A673 (cell line): ENCODE measurements at regions not wholly inside any gene's neighbourhood (a gene's known extent, or its start where the extent isn't known, plus 50 kb on each side); places are given as distances from the start of the nearest gene placed in this dataset.

Experiments used
- BruUV-seq: library from RNA; stranded (reverse); fragments of 400-500 nt; replicated peaks from 2 replicates; lab custom pipeline; 2021; lab: Mats Ljungman, UMichigan
- CTCF ChIA-PET: fragments of 300-600 bp; sonication (Branson Sonifier 250); formaldehyde crosslinking; loops from one replicate; lab custom pipeline; 2022; ENCODE audit warnings: antibody characterized with exemption; lab: Charles Lee
- POLR2A ChIA-PET: fragments of 300-600 bp; sonication (Branson Sonifier 250); formaldehyde crosslinking; loops from one replicate; lab custom pipeline; 2022; ENCODE audit warnings: antibody characterized with exemption; ENCODE audit not compliant: low non-redundant PET; lab: Charles Lee
- DNase-seq: peaks from one replicate; pipeline ENCODE4 v3.0.0-alpha.2; 2015; ENCODE audit warnings: low spot score
- H3K27ac ChIP-seq: fragments of 200-600 bp; sonication (generic); 2 replicates; pipeline ENCODE4 v1.5.1; 2016; ENCODE audit warnings: mixed run types, low read depth, mild to moderate bottlenecking, mixed read lengths, antibody characterized with exemption, low read length; ENCODE audit not compliant: poor library complexity, severe bottlenecking
- H3K27me3 ChIP-seq: fragments of 200-600 bp; sonication (generic); replicated peaks from 2 replicates; pipeline ENCODE4 v1.6.1; 2017; ENCODE audit warnings: mixed run types, low read depth, mild to moderate bottlenecking, mixed read lengths, antibody characterized with exemption, low read length; ENCODE audit not compliant: insufficient read depth, poor library complexity
- H3K36me3 ChIP-seq: fragments of 200-600 bp; sonication (generic); 2 replicates; pipeline ENCODE4 v1.6.1; 2016; ENCODE audit warnings: mixed run types, mild to moderate bottlenecking, mixed read lengths, antibody characterized with exemption, low read length; ENCODE audit not compliant: insufficient read depth, poor library complexity, severe bottlenecking
- H3K4me1 ChIP-seq: fragments of 200-600 bp; sonication (generic); 2 replicates; pipeline ENCODE4 v1.6.1; 2017; ENCODE audit warnings: mixed run types, mild to moderate bottlenecking, mixed read lengths, antibody characterized with exemption, low read length; ENCODE audit not compliant: insufficient read depth, poor library complexity, severe bottlenecking
- H3K4me3 ChIP-seq: fragments of 200-600 bp; sonication (generic); 2 replicates; pipeline ENCODE4 v1.5.1; 2016; ENCODE audit warnings: low read depth, mixed run types, mild to moderate bottlenecking, mixed read lengths, low read length; ENCODE audit not compliant: poor library complexity, severe bottlenecking
- H3K9me3 ChIP-seq: fragments of 200-600 bp; sonication (generic); 2 replicates; pipeline ENCODE4 v1.6.1; 2016; ENCODE audit warnings: mixed run types, low read depth, mild to moderate bottlenecking, mixed read lengths, antibody characterized with exemption, low read length; ENCODE audit not compliant: poor library complexity, severe bottlenecking
- CTCF ChIP-seq: fragments of 300-800, 200-600 bp; sonication (generic); conservative IDR thresholded peaks from 2 replicates; pipeline ENCODE4 v1.5.1; 2017; ENCODE audit warnings: low read depth, mild to moderate bottlenecking, antibody characterized with exemption, low read length, moderate library complexity, mixed read lengths
- EZH2 ChIP-seq: fragments of 200-600 bp; sonication (generic); IDR thresholded peaks from 2 replicates; pipeline ENCODE4 v1.6.1; 2017; ENCODE audit warnings: borderline replicate concordance, low read depth, mild to moderate bottlenecking, mixed read lengths, antibody characterized with exemption, low read length; ENCODE audit not compliant: poor library complexity, severe bottlenecking
- intact Hi-C: fragments of 100-400 bp; cut with micrococcal nuclease; formaldehyde crosslinking; loops from one replicate; pipeline ENCODE4 v1.10.0; 2022; ENCODE audit not compliant: unreplicated experiment

DNA sequence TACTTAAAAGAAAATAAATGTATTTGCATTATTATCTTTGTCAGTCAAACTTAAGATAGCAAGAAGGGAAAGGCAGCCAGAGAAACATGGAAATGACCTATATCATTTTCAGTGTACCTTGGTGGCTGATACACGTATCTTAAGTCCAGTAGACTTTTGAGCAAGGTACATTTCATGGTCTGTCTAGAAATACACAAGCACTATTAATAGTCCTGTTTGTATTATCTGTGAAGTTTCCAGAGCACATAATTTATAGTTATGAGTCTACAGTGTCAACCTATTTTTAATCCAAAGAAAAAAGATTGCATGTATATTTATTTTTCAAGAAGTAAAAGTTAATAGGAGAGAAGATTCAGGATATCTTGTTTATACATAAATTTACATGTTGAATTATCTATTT, 95.7 kb downstream of the IZUMO3 start:
- no peak overlapping the region for H3K27ac ChIP-seq
- CTCF ChIA-PET = no interaction called here
- H3K27me3 ChIP-seq = no peaks in the 10 kb centered on the region
- POLR2A ChIA-PET = no interaction called here
- H3K4me3 ChIP-seq = no peak overlapping the region
- no peaks in the 10 kb centered on the region for H3K9me3 ChIP-seq
- no peaks in the 10 kb centered on the region for H3K4me1 ChIP-seq
- intact Hi-C loops = no loop called here
- DNase-seq = no peak
- TF ChIP-seq EZH2 = no peak
- TF ChIP-seq CTCF = no peak
- no peaks in the 10 kb centered on the region for H3K36me3 ChIP-seq
- no TSS peak for BruUV-seq

DNA sequence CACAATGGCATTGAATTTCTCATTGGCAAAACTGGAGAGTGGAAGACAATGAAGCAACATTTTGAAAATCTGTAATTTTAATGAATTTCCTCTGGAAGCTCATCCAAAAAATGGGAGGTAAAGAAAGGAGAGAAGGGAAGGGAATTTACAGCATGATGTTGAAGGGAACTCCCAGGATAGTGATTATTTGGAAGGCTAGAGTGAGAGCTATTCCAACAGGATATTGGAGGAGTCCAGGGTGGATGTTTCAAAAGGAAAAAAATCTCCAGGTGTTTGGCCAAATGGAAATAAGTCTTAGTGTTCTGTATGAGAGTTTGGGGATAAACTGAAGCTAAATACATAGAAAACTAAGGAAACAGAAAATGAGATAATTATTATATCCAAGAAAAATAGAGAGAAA, 106.2 kb downstream of the IZUMO3 start:
- TF ChIP-seq CTCF (no peak), EZH2 (no peak)
- intact Hi-C loops = no loop called here
- Histone ChIP-seq H3K36me3 (no peaks in the 10 kb centered on the region), H3K4me1 (no peaks in the 10 kb centered on the region), H3K27ac (no peak overlapping the region), H3K9me3 (no peaks in the 10 kb centered on the region), H3K4me3 (no peak overlapping the region), H3K27me3 (no peaks in the 10 kb centered on the region)
- POLR2A ChIA-PET = no interaction called here
- no TSS peak for BruUV-seq
- CTCF ChIA-PET = no interaction called here
- DNase-seq = no peak

GRCh38 chr9:24438876-24439275, 106.8 kb downstream of the IZUMO3 start:
- intact Hi-C loops = no loop called here
- CTCF ChIA-PET = no interaction called here

More at GRCh38 chr9:24438876-24439275, 106.8 kb downstream of the IZUMO3 start:
- Histone ChIP-seq H3K27ac (no peak overlapping the region), H3K27me3 (no peaks in the 10 kb centered on the region), H3K36me3 (no peaks in the 10 kb centered on the region), H3K9me3 (no peaks in the 10 kb centered on the region), H3K4me3 (no peak overlapping the region), H3K4me1 (no peaks in the 10 kb centered on the region)
- no TSS peak for BruUV-seq
- TF ChIP-seq EZH2 = no peak
- no peak for TF ChIP-seq CTCF
- DNase-seq = no peak
- POLR2A ChIA-PET = no interaction called here
